GM21825 (cell line): ENCODE measurements at regions not wholly inside any gene's neighbourhood (a gene's known extent, or its start where the extent isn't known, plus 50 kb on each side); places are given as distances from the start of the nearest gene placed in this dataset.

ENCODE experiments used
- ATAC-seq: cut with Tn5 transposase; IDR thresholded peaks from one replicate; pipeline ENCODE4 v1.9.1; 2021; ENCODE audit warnings: mild to moderate bottlenecking, moderate library complexity; ENCODE audit not compliant: unreplicated experiment

GRCh38 chr9:108618906-108619550 is 236.8 kb downstream of the ACTL7B start:
- ATAC-seq, result no peak

GRCh38 chr9:108617676-108618075 is 238.1 kb downstream of the ACTL7B start:
- no peak for ATAC-seq

GRCh38 chr9:108615152-108615551 is 240.6 kb downstream of the ACTL7B start:
- ATAC-seq, result no peak

- ATAC-seq, result no peak
These were observed 243.3 kb downstream of the ACTL7B start for GRCh38 chr9:108612513-108612912.

- no peak for ATAC-seq
These were observed 245.9 kb downstream of the ACTL7B start for GRCh38 chr9:108609897-108610253.

GRCh38 chr9:108609227-108609896 is 246.4 kb downstream of the ACTL7B start:
- no peak for ATAC-seq

GRCh38 chr9:108607607-108608006 is 248.2 kb downstream of the ACTL7B start:
- ATAC-seq, result no peak

- no peak for ATAC-seq
These were observed 249.4 kb downstream of the ACTL7B start for GRCh38 chr9:108606401-108606800.

GRCh38 chr9:108603141-108603540 is 252.6 kb downstream of the ACTL7B start:
- no peak for ATAC-seq

- no peak for ATAC-seq
These were observed 254.9 kb downstream of the ACTL7B start for GRCh38 chr9:108600896-108601295.

GRCh38 chr9:108599571-108599970 is 256.2 kb downstream of the ACTL7B start:
- ATAC-seq, result no peak

- no peak for ATAC-seq
These were observed 264.7 kb downstream of the ACTL7B start for GRCh38 chr9:108591121-108591520.

- no peak for ATAC-seq
These were observed 267.5 kb downstream of the ACTL7B start for GRCh38 chr9:108588246-108588645.

- no peak for ATAC-seq
These were observed 269.2 kb downstream of the ACTL7B start for GRCh38 chr9:108586471-108587139.

GRCh38 chr9:108584860-108585259 is 270.9 kb downstream of the ACTL7B start:
- no peak for ATAC-seq

- no peak for ATAC-seq
These were observed 273.1 kb downstream of the ACTL7B start for GRCh38 chr9:108582726-108583125.

GRCh38 chr9:108579757-108580439 is 275.9 kb downstream of the ACTL7B start:
- ATAC-seq, result no peak

GRCh38 chr9:108575276-108575675 is 280.5 kb downstream of the ACTL7B start:
- ATAC-seq, result no peak

GRCh38 chr9:108569624-108570023 is 286.2 kb downstream of the ACTL7B start:
- no peak for ATAC-seq

- ATAC-seq, result no peak
These were observed 287.7 kb downstream of the ACTL7B start for GRCh38 chr9:108568093-108568492.

- ATAC-seq, result no peak
These were observed 288.2 kb downstream of the ACTL7B start for GRCh38 chr9:108567571-108567970.
